ENCODE measurements at regions not wholly inside any gene's neighbourhood (a gene's known extent, or its start where the extent isn't known, plus 50 kb on each side); places are given as distances from the start of the nearest gene placed in this dataset.

DNA sequence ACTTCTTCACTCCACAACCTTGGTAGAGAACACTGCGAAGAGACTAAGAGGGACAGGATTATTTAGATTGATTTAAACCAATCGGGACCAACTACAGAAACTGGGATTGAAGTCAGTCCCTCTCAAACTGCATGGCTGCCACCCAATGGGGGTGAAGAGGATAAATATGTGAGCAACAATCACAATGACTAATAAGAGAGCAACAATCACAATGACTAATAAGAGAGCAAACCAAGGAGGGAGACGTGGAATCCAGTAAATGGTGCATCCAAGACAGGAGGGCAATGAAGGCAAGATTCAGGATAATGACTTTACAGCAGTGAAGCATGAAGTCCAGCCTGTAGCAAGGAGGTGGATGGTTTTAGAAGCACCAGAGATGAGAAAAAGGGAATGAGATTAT is 322.8 kb downstream of the TTLL7 start:
- TF ChIP-seq SIN3A (IDR thresholded peaks at IDR 0.05; ENCODE audit: borderline replicate concordance, insufficient read depth, low read length), result no peak
- TF ChIP-seq POLR2AphosphoS5 (IDR thresholded peaks at IDR 0.05; ENCODE audit: low read depth, low read length), result no peak
- TF ChIP-seq TAF1 (IDR thresholded peaks at IDR 0.05; ENCODE audit: borderline replicate concordance, insufficient read depth, low read length), result no peak
- TF ChIP-seq, protein P1, sequence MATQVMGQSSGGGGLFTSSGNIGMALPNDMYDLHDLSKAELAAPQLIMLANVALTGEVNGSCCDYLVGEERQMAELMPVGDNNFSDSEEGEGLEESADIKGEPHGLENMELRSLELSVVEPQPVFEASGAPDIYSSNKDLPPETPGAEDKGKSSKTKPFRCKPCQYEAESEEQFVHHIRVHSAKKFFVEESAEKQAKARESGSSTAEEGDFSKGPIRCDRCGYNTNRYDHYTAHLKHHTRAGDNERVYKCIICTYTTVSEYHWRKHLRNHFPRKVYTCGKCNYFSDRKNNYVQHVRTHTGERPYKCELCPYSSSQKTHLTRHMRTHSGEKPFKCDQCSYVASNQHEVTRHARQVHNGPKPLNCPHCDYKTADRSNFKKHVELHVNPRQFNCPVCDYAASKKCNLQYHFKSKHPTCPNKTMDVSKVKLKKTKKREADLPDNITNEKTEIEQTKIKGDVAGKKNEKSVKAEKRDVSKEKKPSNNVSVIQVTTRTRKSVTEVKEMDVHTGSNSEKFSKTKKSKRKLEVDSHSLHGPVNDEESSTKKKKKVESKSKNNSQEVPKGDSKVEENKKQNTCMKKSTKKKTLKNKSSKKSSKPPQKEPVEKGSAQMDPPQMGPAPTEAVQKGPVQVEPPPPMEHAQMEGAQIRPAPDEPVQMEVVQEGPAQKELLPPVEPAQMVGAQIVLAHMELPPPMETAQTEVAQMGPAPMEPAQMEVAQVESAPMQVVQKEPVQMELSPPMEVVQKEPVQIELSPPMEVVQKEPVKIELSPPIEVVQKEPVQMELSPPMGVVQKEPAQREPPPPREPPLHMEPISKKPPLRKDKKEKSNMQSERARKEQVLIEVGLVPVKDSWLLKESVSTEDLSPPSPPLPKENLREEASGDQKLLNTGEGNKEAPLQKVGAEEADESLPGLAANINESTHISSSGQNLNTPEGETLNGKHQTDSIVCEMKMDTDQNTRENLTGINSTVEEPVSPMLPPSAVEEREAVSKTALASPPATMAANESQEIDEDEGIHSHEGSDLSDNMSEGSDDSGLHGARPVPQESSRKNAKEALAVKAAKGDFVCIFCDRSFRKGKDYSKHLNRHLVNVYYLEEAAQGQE (IDR thresholded peaks at IDR 0.05; ENCODE audit: insufficient read depth in 1 of 2, low read depth in 2 of 2, low read length in 2 of 2), result no peak
